SK-N-SH (cell line): ENCODE measurements at regions not wholly inside any gene's neighbourhood (a gene's known extent, or its start where the extent isn't known, plus 50 kb on each side); places are given as distances from the start of the nearest gene placed in this dataset.

Experiments
- CTCF ChIA-PET: fragments of 300-600, 350-600 bp; formaldehyde crosslinking; extraction: SDS; loops from one replicate; lab custom pipeline; 2021; lab: Yijun Ruan, JAX
- POLR2A ChIA-PET: fragments of 350-600 bp; sonication (Branson Sonifier 250); formaldehyde crosslinking; extraction: SDS; loops from one replicate; lab custom pipeline; 2020; ENCODE audit warnings: antibody characterized with exemption, inconsistent platforms; lab: Yijun Ruan, JAX
- DNase-seq: peaks from one replicate; pipeline ENCODE4 v3.0.0; 2012
- H2AFZ ChIP-seq: fragments of 200-600 bp; sonication (generic); 2 replicates; pipeline ENCODE4 v1.8.1; 2016; ENCODE audit warnings: antibody characterized with exemption, mild to moderate bottlenecking, low read depth
- H3F3A ChIP-seq: fragments of 200-600 bp; sonication (generic); replicated peaks from 2 replicates; pipeline ENCODE3; 2016; ENCODE audit warnings: antibody characterized with exemption, mild to moderate bottlenecking; ENCODE audit not compliant: insufficient read depth
- H3K27ac ChIP-seq, 2 experiments: fragments of 200-500 bp in 1 of 2; fragments of 200-600 bp in 1 of 2; sonication (Bioruptor generic) in 1 of 2; sonication (generic), shearing (Covaris generic) in 1 of 2; 2 replicates each; pipeline versions ENCODE4 v1.5.1 to v1.6.1; 2014 to 2016; ENCODE audit warnings: low read depth in 2 of 2, inconsistent platforms in 1 of 2, low read length in 1 of 2, mild to moderate bottlenecking in 1 of 2, mixed read lengths in 1 of 2
- H3K27me3 ChIP-seq: fragments of 200-600 bp; sonication (generic), shearing (Covaris generic); 2 replicates; pipeline ENCODE4 v1.6.1; 2016; ENCODE audit warnings: mixed run types; ENCODE audit not compliant: insufficient read depth
- H3K36me3 ChIP-seq, 2 experiments: fragments of 200-500 bp in 1 of 2; fragments of 200-600 bp in 1 of 2; sonication (Bioruptor generic) in 1 of 2; sonication (generic) in 1 of 2; replicated peaks in 1 of 2; 2 replicates each; pipeline versions ENCODE3 to v1.5.1; 2014 to 2016; ENCODE audit warnings: low read length in 1 of 2, mild to moderate bottlenecking in 1 of 2; ENCODE audit not compliant: insufficient read depth in 2 of 2, control insufficient read depth in 1 of 2
- H3K4me1 ChIP-seq, 2 experiments: fragments of 200-500 bp in 1 of 2; fragments of 200-600 bp in 1 of 2; sonication (Bioruptor generic) in 1 of 2; sonication (generic), shearing (Covaris generic) in 1 of 2; 2 replicates each; pipeline versions ENCODE4 v1.5.1 to v1.6.1; 2014 to 2016; ENCODE audit warnings: low read depth in 1 of 2, low read length in 1 of 2, mixed run types in 1 of 2; ENCODE audit not compliant: insufficient read depth in 2 of 2, control insufficient read depth in 1 of 2
- H3K4me2 ChIP-seq: fragments of 200-600 bp; sonication (generic), shearing (Covaris generic); 2 replicates; pipeline ENCODE4 v1.6.1; 2017; ENCODE audit warnings: mixed run types
- H3K4me3 ChIP-seq, 2 experiments: fragments of 200-500 bp in 1 of 2; fragments of 200-600 bp in 1 of 2; sonication (Bioruptor generic) in 1 of 2; sonication (generic), shearing (Covaris generic) in 1 of 2; 2 replicates each; pipeline versions ENCODE4 v1.5.1 to v1.8.1; 2014 to 2016; ENCODE audit warnings: low read depth in 2 of 2, inconsistent platforms in 1 of 2, low read length in 1 of 2, mild to moderate bottlenecking in 1 of 2, mixed read lengths in 1 of 2, moderate library complexity in 1 of 2
- H3K79me2 ChIP-seq: fragments of 200-600 bp; sonication (generic); 2 replicates; pipeline ENCODE4 v1.8.1; 2017; ENCODE audit warnings: mild to moderate bottlenecking; ENCODE audit not compliant: insufficient read depth
- H3K9ac ChIP-seq: fragments of 200-600 bp; sonication (generic); 2 replicates; pipeline ENCODE4 v1.6.1; 2017; ENCODE audit warnings: mixed run types
- H3K9me2 ChIP-seq: fragments of 200-600 bp; sonication (generic); 2 replicates; pipeline ENCODE4 v1.6.1; 2017; ENCODE audit warnings: mixed run types
- H3K9me3 ChIP-seq: fragments of 200-600 bp; sonication (generic); 2 replicates; pipeline ENCODE4 v1.6.1; 2017; ENCODE audit warnings: mixed run types, mild to moderate bottlenecking, moderate library complexity
- H4K20me1 ChIP-seq: fragments of 200-600 bp; sonication (generic); 2 replicates; pipeline ENCODE4 v1.6.1; 2017; ENCODE audit warnings: mild to moderate bottlenecking, mixed run types; ENCODE audit not compliant: insufficient read depth
- ELF1 ChIP-seq: IDR thresholded peaks from 2 replicates; pipeline ENCODE4 v1.4.0; 2012
- EP300 ChIP-seq, 2 experiments: IDR thresholded peaks; 2 replicates each; pipeline versions ENCODE4 v1.4.0 to v1.6.1; 2012; ENCODE audit warnings: borderline replicate concordance in 1 of 2, low read depth in 1 of 2, low read length in 1 of 2
- EZH2phosphoT487 ChIP-seq: fragments of 200-600 bp; sonication (generic); IDR thresholded peaks from 2 replicates; pipeline ENCODE4 v1.6.1; 2017; ENCODE audit warnings: low read depth, mixed run types, mild to moderate bottlenecking, antibody characterized with exemption, moderate library complexity, borderline replicate concordance
- FOXM1 ChIP-seq: IDR thresholded peaks from 2 replicates; pipeline ENCODE4 v1.4.0; 2012; ENCODE audit warnings: low read depth, mild to moderate bottlenecking
- GABPA ChIP-seq: IDR thresholded peaks from 2 replicates; pipeline ENCODE4 v1.4.0; 2012; ENCODE audit warnings: low read depth, mild to moderate bottlenecking
- JUND ChIP-seq: IDR thresholded peaks from 2 replicates; pipeline ENCODE4 v1.4.0; 2012
- MXI1 ChIP-seq: IDR thresholded peaks from 2 replicates; pipeline ENCODE4 v1.6.1; 2012; ENCODE audit warnings: mild to moderate bottlenecking, low read depth, low read length, improper control_type of control experiment
- NFIC ChIP-seq: IDR thresholded peaks from 2 replicates; pipeline ENCODE4 v1.4.0; 2012; ENCODE audit warnings: borderline replicate concordance
- POLR2AphosphoS5 ChIP-seq: IDR thresholded peaks from 2 replicates; pipeline ENCODE4 v1.6.1; 2012; ENCODE audit warnings: low read depth, low read length
- RAD21 ChIP-seq: IDR thresholded peaks from 2 replicates; pipeline ENCODE4 v1.6.1; 2012; ENCODE audit warnings: mild to moderate bottlenecking, low read length
- RXRA ChIP-seq: IDR thresholded peaks from 2 replicates; pipeline ENCODE4 v1.4.0; 2012; ENCODE audit warnings: low read depth, mild to moderate bottlenecking, borderline replicate concordance
- SIN3A ChIP-seq: IDR thresholded peaks from 2 replicates; pipeline ENCODE4 v1.6.1; 2012; ENCODE audit warnings: low read depth, mild to moderate bottlenecking, low read length, moderate library complexity, borderline replicate concordance
- SMC3 ChIP-seq: IDR thresholded peaks from 2 replicates; pipeline ENCODE4 v1.6.1; 2012; ENCODE audit warnings: low read depth, low read length, improper control_type of control experiment
- TAF1 ChIP-seq: IDR thresholded peaks from 2 replicates; pipeline ENCODE4 v1.6.1; 2012; ENCODE audit warnings: low read depth, mild to moderate bottlenecking, low read length, moderate library complexity, borderline replicate concordance
- TEAD4 ChIP-seq: IDR thresholded peaks from 2 replicates; pipeline ENCODE4 v1.4.0; 2012; ENCODE audit warnings: mild to moderate bottlenecking, borderline replicate concordance; ENCODE audit not compliant: insufficient read depth
- USF2 ChIP-seq: fragments of 150-350 bp; IDR thresholded peaks from 2 replicates; pipeline ENCODE4 v1.6.1; 2017; ENCODE audit warnings: antibody characterized with exemption, low read length, low read depth, borderline replicate concordance
- YY1 ChIP-seq: IDR thresholded peaks from 2 replicates; pipeline ENCODE4 v1.4.0; 2012; ENCODE audit warnings: low read depth, mild to moderate bottlenecking
- ZBTB33 ChIP-seq: IDR thresholded peaks from 2 replicates; pipeline ENCODE4 v1.4.0; 2012; ENCODE audit warnings: low read depth, borderline replicate concordance
- WGBS: methylation state at CpG from one replicate; pipeline ENCODE4 v1.1.6; 2017; ENCODE audit warnings: low lambda C conversion rate; 5-methylcytosine and 5-hydroxymethylcytosine counted together
- TF ChIP-seq, protein P1 (sequence below): IDR thresholded peaks from 2 replicates; pipeline ENCODE4 v1.4.0; 2012; ENCODE audit warnings: low read depth, borderline replicate concordance
- TF ChIP-seq, protein P2 (sequence below): IDR thresholded peaks from 2 replicates; pipeline ENCODE4; 2012

DNA sequence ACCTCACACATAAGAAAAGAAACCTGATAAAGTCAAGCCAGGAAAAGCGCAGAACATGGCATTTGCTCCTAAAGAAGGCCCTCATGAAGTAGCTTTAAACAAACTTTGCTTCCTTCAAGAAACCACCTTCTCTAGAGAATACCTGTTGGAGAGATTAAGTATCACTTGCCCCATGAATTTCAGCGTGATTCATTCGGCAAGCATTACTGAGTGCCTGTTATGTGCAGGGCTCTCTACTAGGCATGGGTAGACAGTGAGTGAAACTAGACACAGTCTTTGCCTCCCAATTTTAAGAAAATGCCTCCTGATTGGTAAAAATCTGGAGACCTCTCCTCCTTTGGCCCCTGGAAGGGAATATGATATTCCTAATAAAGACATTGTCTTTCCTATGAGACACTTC, 475.8 kb upstream of the NBEA start:
- Histone ChIP-seq H3K4me2 (no peak overlapping the region), H4K20me1 (no peaks in the 10 kb centered on the region), H3K4me1 (peaks cover 0 to 3% of the 10 kb centered on the region in 2 experiments; a peak in 2 of 4 replicates)
- CTCF ChIA-PET: no interaction called here
- TF ChIP-seq, protein P1, sequence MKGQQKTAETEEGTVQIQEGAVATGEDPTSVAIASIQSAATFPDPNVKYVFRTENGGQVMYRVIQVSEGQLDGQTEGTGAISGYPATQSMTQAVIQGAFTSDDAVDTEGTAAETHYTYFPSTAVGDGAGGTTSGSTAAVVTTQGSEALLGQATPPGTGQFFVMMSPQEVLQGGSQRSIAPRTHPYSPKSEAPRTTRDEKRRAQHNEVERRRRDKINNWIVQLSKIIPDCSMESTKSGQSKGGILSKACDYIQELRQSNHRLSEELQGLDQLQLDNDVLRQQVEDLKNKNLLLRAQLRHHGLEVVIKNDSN: no peak
- TF ChIP-seq YY1: no peak
- no peak for TF ChIP-seq EP300 (IDR thresholded peaks at IDR 0.05; ENCODE audit: borderline replicate concordance in 1 of 2, low read depth in 1 of 2, low read length in 1 of 2)
- TF ChIP-seq RAD21: no peak
- TF ChIP-seq, protein P2, sequence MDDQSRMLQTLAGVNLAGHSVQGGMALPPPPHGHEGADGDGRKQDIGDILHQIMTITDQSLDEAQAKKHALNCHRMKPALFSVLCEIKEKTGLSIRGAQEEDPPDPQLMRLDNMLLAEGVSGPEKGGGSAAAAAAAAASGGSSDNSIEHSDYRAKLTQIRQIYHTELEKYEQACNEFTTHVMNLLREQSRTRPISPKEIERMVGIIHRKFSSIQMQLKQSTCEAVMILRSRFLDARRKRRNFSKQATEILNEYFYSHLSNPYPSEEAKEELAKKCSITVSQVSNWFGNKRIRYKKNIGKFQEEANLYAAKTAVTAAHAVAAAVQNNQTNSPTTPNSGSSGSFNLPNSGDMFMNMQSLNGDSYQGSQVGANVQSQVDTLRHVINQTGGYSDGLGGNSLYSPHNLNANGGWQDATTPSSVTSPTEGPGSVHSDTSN: no peak
- no peak for TF ChIP-seq FOXM1
- no peak for TF ChIP-seq TEAD4
- no peak for TF ChIP-seq JUND
- TF ChIP-seq USF2: no peak
- TF ChIP-seq TAF1: no peak
- TF ChIP-seq NFIC: no peak
- no peak for TF ChIP-seq ELF1
- TF ChIP-seq POLR2AphosphoS5: no peak
- no peak for TF ChIP-seq SMC3
- TF ChIP-seq MXI1: no peak
- TF ChIP-seq GABPA: no peak
- no peak for TF ChIP-seq SIN3A
- TF ChIP-seq EZH2phosphoT487: no peak
- TF ChIP-seq ZBTB33: no peak
- no peak for TF ChIP-seq RXRA
- TF ChIP-seq, all 33 proteins: peak for 0
- Histone ChIP-seq H3F3A (no peaks in the 10 kb centered on the region), H3K27me3 (no peaks in the 10 kb centered on the region), H3K4me3 (no peak overlapping the region), H3K79me2 (no peaks in the 10 kb centered on the region), H3K9me2 (no peaks in the 10 kb centered on the region), H2AFZ (no peak overlapping the region), H3K27ac (no peak overlapping the region), H3K9ac (no peak overlapping the region), H3K9me3 (no peaks in the 10 kb centered on the region), H3K36me3 (no peaks in the 10 kb centered on the region)
- no peak for DNase-seq
- POLR2A ChIA-PET: no interaction called here
- WGBS: 88% methylated on average over 3 of the region's 3 CpGs
